Mesothelial cell of epicardium (in vitro differentiated cells): ENCODE measurements at regions not wholly inside any gene's neighbourhood (a gene's known extent, or its start where the extent isn't known, plus 50 kb on each side); places are given as distances from the start of the nearest gene placed in this dataset.

Experiments
- DNase-seq, 2 experiments: peaks; one replicate each; pipeline ENCODE4 v3.0.0; 2021; ENCODE audit warnings: low spot score in 2 of 2; ENCODE audit not compliant: unreplicated experiment in 2 of 2
- H3K27ac Mint-ChIP-seq: 2 replicates; pipeline ENCODE4 v1.8.0; 2021; ENCODE audit warnings: mixed read lengths
- H3K27me3 Mint-ChIP-seq: 2 replicates; pipeline ENCODE4 v1.8.0; 2021; ENCODE audit warnings: low read depth, mixed read lengths
- H3K36me3 Mint-ChIP-seq: 2 replicates; pipeline ENCODE4 v1.8.0; 2021; ENCODE audit warnings: mixed read lengths
- H3K4me1 Mint-ChIP-seq: 2 replicates; pipeline ENCODE4 v1.8.0; 2021; ENCODE audit warnings: mixed read lengths
- H3K4me3 Mint-ChIP-seq: 2 replicates; pipeline ENCODE4 v1.8.0; 2021; ENCODE audit warnings: mild to moderate bottlenecking, moderate library complexity, mixed read lengths
- H3K9me3 Mint-ChIP-seq: 2 replicates; pipeline ENCODE4 v1.8.0; 2021; ENCODE audit warnings: mixed read lengths
- CTCF ChIP-seq: fragments of 200-600 bp; sonication (generic); IDR thresholded peaks from one replicate; pipeline ENCODE4 v1.5.0; 2021; ENCODE audit warnings: antibody characterized with exemption; ENCODE audit not compliant: unreplicated experiment

GRCh38 chr17:49910858-49911204, 58.2 kb upstream of the DLX4 start:
- Mint-ChIP-seq H3K36me3 (no peaks in the 10 kb centered on the region), H3K4me1 (peaks cover 37% of the 10 kb centered on the region), H3K27me3 (peaks cover 46% of the 10 kb centered on the region), H3K4me3 (peak overlapping the region; percentile 59), H3K27ac (no peak overlapping the region), H3K9me3 (no peaks in the 10 kb centered on the region)
- DNase-seq, result no peak
- no peak for TF ChIP-seq CTCF

GRCh38 chr17:49911719-49912118, 57.3 kb upstream of the DLX4 start:
- Mint-ChIP-seq H3K4me1 (peaks cover 37% of the 10 kb centered on the region), H3K4me3 (no peak overlapping the region), H3K36me3 (no peaks in the 10 kb centered on the region), H3K27me3 (peaks cover 50% of the 10 kb centered on the region), H3K9me3 (no peaks in the 10 kb centered on the region), H3K27ac (no peak overlapping the region)
- no peak for DNase-seq
- no peak for TF ChIP-seq CTCF

- Mint-ChIP-seq H3K36me3 (no peaks in the 10 kb centered on the region), H3K4me3 (no peak overlapping the region), H3K27me3 (peaks cover 47% of the 10 kb centered on the region), H3K4me1 (peaks cover 37% of the 10 kb centered on the region), H3K9me3 (no peaks in the 10 kb centered on the region), H3K27ac (no peak overlapping the region)
- no peak for DNase-seq
- no peak for TF ChIP-seq CTCF
Observed at GRCh38 chr17:49913226-49914095, 55.5 kb upstream of the DLX4 start.

- H3K9me3 Mint-ChIP-seq, result no peaks in the 10 kb centered on the region
- H3K27me3 Mint-ChIP-seq, result peaks cover 41% of the 10 kb centered on the region
- no peak for DNase-seq
- H3K4me1 Mint-ChIP-seq, result peaks cover 37% of the 10 kb centered on the region
- no peak overlapping the region for H3K4me3 Mint-ChIP-seq
- TF ChIP-seq CTCF, result no peak
- no peaks in the 10 kb centered on the region for H3K36me3 Mint-ChIP-seq
- H3K27ac Mint-ChIP-seq, result no peak overlapping the region
Observed at GRCh38 chr17:49914096-49914490, 54.9 kb upstream of the DLX4 start.

GRCh38 chr17:49914664-49915063, 54.3 kb upstream of the DLX4 start:
- Mint-ChIP-seq H3K4me3 (no peak overlapping the region), H3K4me1 (peaks cover 36% of the 10 kb centered on the region), H3K9me3 (no peaks in the 10 kb centered on the region), H3K27me3 (peaks cover 35% of the 10 kb centered on the region), H3K36me3 (no peaks in the 10 kb centered on the region), H3K27ac (no peak overlapping the region)
- TF ChIP-seq CTCF, result no peak
- no peak for DNase-seq
